ENCODE measurements at regions not wholly inside any gene's neighbourhood (a gene's known extent, or its start where the extent isn't known, plus 50 kb on each side); places are given as distances from the start of the nearest gene placed in this dataset.

DNA sequence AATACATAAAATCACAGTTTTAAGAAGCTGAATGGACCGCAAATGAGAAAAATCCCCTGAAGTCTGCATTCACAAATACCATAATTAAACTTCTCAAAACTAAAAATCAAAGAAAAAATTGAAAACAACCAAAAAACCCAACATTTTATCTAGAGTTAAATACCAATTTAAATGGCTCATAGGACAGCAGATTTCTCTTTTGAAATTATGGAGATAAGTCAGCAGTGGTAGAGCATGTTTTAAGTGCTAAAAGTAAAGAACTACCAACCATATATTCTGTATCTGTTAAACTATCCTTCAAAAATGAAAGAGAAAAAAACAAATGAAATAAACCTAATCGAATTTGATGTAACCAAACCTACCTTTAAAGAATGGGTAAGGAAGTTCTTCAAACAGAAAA is 862.8 kb downstream of the TAF11L14 start:
- H3K79me2 ChIP-seq (ENCODE audit: control insufficient read depth, insufficient read depth, low read length), result no peaks in the 10 kb centered on the region
- no peak for DNase-seq
- no peak overlapping the region for H4K5ac ChIP-seq (ENCODE audit: low read length)
- no peak overlapping the region for H3K4me2 ChIP-seq (ENCODE audit: low read length)
- H2AK5ac ChIP-seq (ENCODE audit: low read length), result no peak overlapping the region
- H3K56ac ChIP-seq (ENCODE audit: low read length), result no peak overlapping the region
- no peak overlapping the region for H2BK15ac ChIP-seq (replicated peaks; ENCODE audit: low read depth)
- H3K4ac ChIP-seq (ENCODE audit: low read depth, low read length), result no peak overlapping the region
- H3K36me3 ChIP-seq (ENCODE audit: control insufficient read depth, insufficient read depth, low read length), result no peaks in the 10 kb centered on the region
- H4K8ac ChIP-seq (ENCODE audit: low read depth, low read length), result no peak overlapping the region
- no peak overlapping the region for H3K18ac ChIP-seq (ENCODE audit: low read length)
- H2BK120ac ChIP-seq (ENCODE audit: low read depth, low read length), result no peak overlapping the region
- no peak overlapping the region for H3K27ac ChIP-seq (ENCODE audit: low read depth, low read length)
- H3K23ac ChIP-seq (ENCODE audit: low read length), result no peak overlapping the region
- H2BK5ac ChIP-seq (ENCODE audit: low read length), result no peak overlapping the region
- no peaks in the 10 kb centered on the region for H3K4me1 ChIP-seq (ENCODE audit: control insufficient read depth, low read depth, low read length)
- H3K27me3 ChIP-seq (ENCODE audit: insufficient read depth, low read length, poor library complexity), result no peaks in the 10 kb centered on the region
- H3K4me3 ChIP-seq (ENCODE audit: low read length), result no peak overlapping the region
- no CpG with 5 or more reads among the region's 2 CpGs for WGBS (ENCODE audit: extremely low coverage, insufficient coverage, low lambda C conversion rate)
- H3K79me1 ChIP-seq (ENCODE audit: low read length), result no peaks in the 10 kb centered on the region
- H3K9ac ChIP-seq (ENCODE audit: low read length), result no peak overlapping the region

DNA sequence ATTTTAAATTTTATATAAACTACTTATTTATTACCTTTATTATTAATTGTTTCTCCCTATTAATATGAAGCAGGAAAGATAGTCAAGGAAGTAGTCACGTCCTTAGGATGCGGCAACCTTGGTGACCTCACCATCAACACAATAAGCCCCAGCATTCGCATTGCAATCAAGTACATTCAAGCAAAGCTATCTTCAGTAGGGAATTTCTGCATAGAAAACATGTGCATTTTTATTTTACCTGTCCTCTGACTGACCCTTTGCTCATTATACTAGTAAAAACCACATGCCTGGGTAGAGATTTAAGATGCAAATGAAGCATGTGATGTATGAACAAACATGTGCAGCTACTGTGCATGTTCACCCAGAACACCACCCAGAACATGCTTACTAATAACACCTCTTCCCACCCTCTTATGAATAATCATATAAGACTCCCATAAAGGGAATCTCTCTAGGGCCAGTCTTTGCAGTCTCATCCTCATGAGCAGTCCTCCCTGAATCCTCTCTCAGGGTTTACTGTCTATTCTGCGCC is 869.6 kb downstream of the TAF11L14 start:
- no peaks in the 10 kb centered on the region for H3K79me2 ChIP-seq (ENCODE audit: control insufficient read depth, insufficient read depth, low read length)
- H3K9ac ChIP-seq (ENCODE audit: low read length), result no peak overlapping the region
- H3K18ac ChIP-seq (ENCODE audit: low read length), result no peak overlapping the region
- H3K4me2 ChIP-seq (ENCODE audit: low read length), result no peak overlapping the region
- H3K56ac ChIP-seq (ENCODE audit: low read length), result no peak overlapping the region
- H3K4me1 ChIP-seq (ENCODE audit: control insufficient read depth, low read depth, low read length), result no peaks in the 10 kb centered on the region
- no peak overlapping the region for H4K5ac ChIP-seq (ENCODE audit: low read length)
- H3K27ac ChIP-seq (ENCODE audit: low read depth, low read length), result no peak overlapping the region
- H2BK5ac ChIP-seq (ENCODE audit: low read length), result no peak overlapping the region
- no peak for DNase-seq
- H2AK5ac ChIP-seq (ENCODE audit: low read length), result no peak overlapping the region
- no peak overlapping the region for H4K8ac ChIP-seq (ENCODE audit: low read depth, low read length)
- H2BK120ac ChIP-seq (ENCODE audit: low read depth, low read length), result no peak overlapping the region
- H2BK15ac ChIP-seq (replicated peaks; ENCODE audit: low read depth), result no peak overlapping the region
- H3K23ac ChIP-seq (ENCODE audit: low read length), result no peak overlapping the region
- H3K79me1 ChIP-seq (ENCODE audit: low read length), result no peaks in the 10 kb centered on the region
- no peaks in the 10 kb centered on the region for H3K36me3 ChIP-seq (ENCODE audit: control insufficient read depth, insufficient read depth, low read length)
- H3K4ac ChIP-seq (ENCODE audit: low read depth, low read length), result no peak overlapping the region
- H3K4me3 ChIP-seq (ENCODE audit: low read length), result no peak overlapping the region
- no peaks in the 10 kb centered on the region for H3K27me3 ChIP-seq (ENCODE audit: insufficient read depth, low read length, poor library complexity)
- no CpG with 5 or more reads among the region's 4 CpGs for WGBS (ENCODE audit: extremely low coverage, insufficient coverage, low lambda C conversion rate)

GRCh38 chr5:18507114-18507513 is 872.9 kb downstream of the TAF11L14 start:
- Histone ChIP-seq H3K36me3 (ENCODE audit: control insufficient read depth, insufficient read depth, low read length) (no peaks in the 10 kb centered on the region), H2BK5ac (ENCODE audit: low read length) (no peak overlapping the region)
- no CpG with 5 or more reads among the region's 1 CpG for WGBS (ENCODE audit: extremely low coverage, insufficient coverage, low lambda C conversion rate)

GRCh38 chr5:18517641-18518380 is 883.6 kb downstream of the TAF11L14 start:
- H3K4me2 ChIP-seq (ENCODE audit: low read length), result no peak overlapping the region
- DNase-seq, result no peak
- no peak overlapping the region for H3K4ac ChIP-seq (ENCODE audit: low read depth, low read length)
- no peaks in the 10 kb centered on the region for H3K79me1 ChIP-seq (ENCODE audit: low read length)
- no peak overlapping the region for H3K23ac ChIP-seq (ENCODE audit: low read length)
- no peaks in the 10 kb centered on the region for H3K27me3 ChIP-seq (ENCODE audit: insufficient read depth, low read length, poor library complexity)
- H2BK120ac ChIP-seq (ENCODE audit: low read depth, low read length), result no peak overlapping the region
- no peak overlapping the region for H4K8ac ChIP-seq (ENCODE audit: low read depth, low read length)
- H4K5ac ChIP-seq (ENCODE audit: low read length), result no peak overlapping the region
- no CpG with 5 or more reads among the region's 6 CpGs for WGBS (ENCODE audit: extremely low coverage, insufficient coverage, low lambda C conversion rate)
- no peak overlapping the region for H3K9ac ChIP-seq (ENCODE audit: low read length)
- H3K18ac ChIP-seq (ENCODE audit: low read length), result no peak overlapping the region
- no peak overlapping the region for H2BK5ac ChIP-seq (ENCODE audit: low read length)
- H2AK5ac ChIP-seq (ENCODE audit: low read length), result no peak overlapping the region
- no peaks in the 10 kb centered on the region for H3K36me3 ChIP-seq (ENCODE audit: control insufficient read depth, insufficient read depth, low read length)
- no peak overlapping the region for H3K27ac ChIP-seq (ENCODE audit: low read depth, low read length)
- no peak overlapping the region for H2BK15ac ChIP-seq (replicated peaks; ENCODE audit: low read depth)
- no peaks in the 10 kb centered on the region for H3K4me1 ChIP-seq (ENCODE audit: control insufficient read depth, low read depth, low read length)
- no peaks in the 10 kb centered on the region for H3K79me2 ChIP-seq (ENCODE audit: control insufficient read depth, insufficient read depth, low read length)
- H3K56ac ChIP-seq (ENCODE audit: low read length), result no peak overlapping the region
- H3K4me3 ChIP-seq (ENCODE audit: low read length), result no peak overlapping the region

More at GRCh38 chr5:18507114-18507513, 872.9 kb downstream of the TAF11L14 start:
- DNase-seq, result no peak
- no peaks in the 10 kb centered on the region for H3K79me2 ChIP-seq (ENCODE audit: control insufficient read depth, insufficient read depth, low read length)
- H3K9ac ChIP-seq (ENCODE audit: low read length), result no peak overlapping the region
- H3K4me1 ChIP-seq (ENCODE audit: control insufficient read depth, low read depth, low read length), result no peaks in the 10 kb centered on the region
- no peak overlapping the region for H4K5ac ChIP-seq (ENCODE audit: low read length)
- H4K8ac ChIP-seq (ENCODE audit: low read depth, low read length), result no peak overlapping the region
- H2BK15ac ChIP-seq (replicated peaks; ENCODE audit: low read depth), result no peak overlapping the region
- H3K27me3 ChIP-seq (ENCODE audit: insufficient read depth, low read length, poor library complexity), result no peaks in the 10 kb centered on the region
- no peak overlapping the region for H3K23ac ChIP-seq (ENCODE audit: low read length)
- H3K18ac ChIP-seq (ENCODE audit: low read length), result no peak overlapping the region
- no peak overlapping the region for H3K4me3 ChIP-seq (ENCODE audit: low read length)
- H3K79me1 ChIP-seq (ENCODE audit: low read length), result no peaks in the 10 kb centered on the region
- H2AK5ac ChIP-seq (ENCODE audit: low read length), result no peak overlapping the region
- no peak overlapping the region for H3K4me2 ChIP-seq (ENCODE audit: low read length)
- no peak overlapping the region for H3K4ac ChIP-seq (ENCODE audit: low read depth, low read length)
- no peak overlapping the region for H2BK120ac ChIP-seq (ENCODE audit: low read depth, low read length)
- no peak overlapping the region for H3K56ac ChIP-seq (ENCODE audit: low read length)
- no peak overlapping the region for H3K27ac ChIP-seq (ENCODE audit: low read depth, low read length)

DNA sequence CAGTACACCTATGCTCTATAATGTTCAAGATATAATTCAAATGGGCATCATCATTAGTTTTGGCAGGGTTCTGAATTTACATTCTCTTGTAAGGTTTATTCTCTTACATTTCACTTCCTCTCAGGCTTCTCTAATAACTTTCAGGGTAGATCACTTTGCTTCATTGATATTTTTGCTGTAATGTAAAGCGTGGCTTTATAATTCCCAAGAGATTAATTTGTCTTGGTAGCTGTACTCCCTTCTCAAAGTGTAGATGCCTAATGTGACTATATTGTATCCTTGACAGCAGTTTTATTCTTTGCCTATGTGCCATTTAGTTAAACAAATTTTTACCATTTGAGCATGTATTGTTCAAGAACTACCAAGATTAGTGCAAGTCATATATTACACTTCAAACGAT is 889.1 kb downstream of the TAF11L14 start:
- WGBS (ENCODE audit: extremely low coverage, insufficient coverage, low lambda C conversion rate), result no CpG with 5 or more reads among the region's 2 CpGs
- Histone ChIP-seq H4K8ac (ENCODE audit: low read depth, low read length) (no peak overlapping the region), H3K79me1 (ENCODE audit: low read length) (no peaks in the 10 kb centered on the region), H3K4me1 (ENCODE audit: control insufficient read depth, low read depth, low read length) (no peaks in the 10 kb centered on the region), H3K4me3 (ENCODE audit: low read length) (no peak overlapping the region), H2BK15ac (replicated peaks; ENCODE audit: low read depth) (no peak overlapping the region), H3K18ac (ENCODE audit: low read length) (no peak overlapping the region), H3K9ac (ENCODE audit: low read length) (no peak overlapping the region), H3K56ac (ENCODE audit: low read length) (no peak overlapping the region), H3K4ac (ENCODE audit: low read depth, low read length) (no peak overlapping the region), H3K27me3 (ENCODE audit: insufficient read depth, low read length, poor library complexity) (no peaks in the 10 kb centered on the region), H2BK120ac (ENCODE audit: low read depth, low read length) (no peak overlapping the region), H3K36me3 (ENCODE audit: control insufficient read depth, insufficient read depth, low read length) (no peaks in the 10 kb centered on the region), H2BK5ac (ENCODE audit: low read length) (no peak overlapping the region), H4K5ac (ENCODE audit: low read length) (no peak overlapping the region), H3K79me2 (ENCODE audit: control insufficient read depth, insufficient read depth, low read length) (no peaks in the 10 kb centered on the region), H2AK5ac (ENCODE audit: low read length) (no peak overlapping the region), H3K27ac (ENCODE audit: low read depth, low read length) (no peak overlapping the region), H3K23ac (ENCODE audit: low read length) (no peak overlapping the region), H3K4me2 (ENCODE audit: low read length) (no peak overlapping the region)
- no peak for DNase-seq
